CD4-positive, alpha-beta T cell treated with Interferon alpha-2 for 1 hour (primary cell): ENCODE measurements at regions not wholly inside any gene's neighbourhood (a gene's known extent, or its start where the extent isn't known, plus 50 kb on each side); places are given as distances from the start of the nearest gene placed in this dataset.

Experiments
- DNase-seq, 2 donors: peaks; one replicate each; pipeline ENCODE4 v3.0.0-alpha.2; 2020 to 2022

DNA sequence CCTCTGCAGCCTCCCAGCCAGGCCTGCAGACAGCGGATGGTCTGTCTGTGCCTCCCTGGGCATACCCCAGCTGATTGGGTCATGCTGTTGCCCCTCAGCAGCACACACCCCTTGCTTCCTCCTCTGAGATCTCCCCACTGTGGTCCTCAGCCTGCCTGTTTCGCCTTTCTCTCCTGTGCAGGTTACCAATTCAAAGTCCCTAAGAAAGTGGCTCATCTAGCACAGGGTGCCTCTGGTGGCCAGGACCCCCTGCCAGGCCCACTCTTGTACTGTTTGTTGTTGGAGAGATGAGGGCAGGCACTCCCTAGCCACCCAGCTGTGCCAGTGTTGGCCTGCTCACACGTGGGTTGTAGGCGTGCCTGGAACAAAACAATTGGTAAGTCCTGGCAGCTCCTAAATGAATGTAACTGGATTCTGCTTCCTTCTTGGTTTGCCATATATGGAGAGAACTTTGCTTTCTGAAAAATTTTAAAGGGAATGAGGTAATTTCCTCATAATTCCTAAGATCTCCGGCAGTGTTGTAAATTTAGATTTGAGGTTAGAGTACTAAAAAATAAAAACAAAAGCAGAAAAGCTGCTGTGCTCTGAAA, 213.2 kb upstream of the IL12A start:
- no peak for DNase-seq

DNA sequence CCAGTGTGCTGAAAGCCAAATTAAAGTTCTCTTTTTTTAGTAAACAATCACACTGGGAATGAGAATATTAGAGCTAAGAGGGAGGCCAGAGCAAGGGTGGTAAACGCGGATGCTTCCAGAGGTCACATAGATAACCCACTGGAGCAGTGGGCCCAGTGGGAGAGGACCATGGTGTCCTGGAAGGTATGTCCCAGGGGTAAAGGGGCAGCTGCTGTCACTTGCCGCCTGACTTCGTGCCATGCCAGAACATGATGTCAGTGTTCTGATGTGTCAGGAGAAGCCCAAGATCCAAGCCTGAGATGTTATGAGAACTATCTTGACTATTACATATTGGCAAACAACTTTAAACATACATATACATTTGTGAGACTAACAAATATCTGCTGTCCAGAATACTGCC, 211.9 kb upstream of the IL12A start:
- DNase-seq = no peak

DNA sequence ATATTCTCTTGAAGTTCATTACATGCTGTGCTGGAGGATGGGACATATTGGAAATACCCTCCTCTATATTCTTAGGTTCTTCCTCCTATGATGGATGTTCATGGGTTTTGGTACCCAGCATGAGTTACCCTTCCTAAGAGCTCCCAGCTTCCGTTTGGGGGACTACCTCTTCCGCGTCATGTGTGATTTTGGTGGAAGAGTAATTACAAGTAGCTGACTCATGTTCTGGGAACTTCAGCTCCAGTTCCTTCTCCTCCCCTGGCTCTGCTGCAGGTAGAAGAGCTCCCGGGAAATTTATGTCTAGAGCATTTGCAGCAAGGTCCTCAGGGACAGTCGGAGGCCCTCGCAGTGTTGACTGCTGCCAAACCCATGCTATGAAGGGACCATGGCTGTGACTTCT, 208.8 kb upstream of the IL12A start:
- no peak for DNase-seq

DNA sequence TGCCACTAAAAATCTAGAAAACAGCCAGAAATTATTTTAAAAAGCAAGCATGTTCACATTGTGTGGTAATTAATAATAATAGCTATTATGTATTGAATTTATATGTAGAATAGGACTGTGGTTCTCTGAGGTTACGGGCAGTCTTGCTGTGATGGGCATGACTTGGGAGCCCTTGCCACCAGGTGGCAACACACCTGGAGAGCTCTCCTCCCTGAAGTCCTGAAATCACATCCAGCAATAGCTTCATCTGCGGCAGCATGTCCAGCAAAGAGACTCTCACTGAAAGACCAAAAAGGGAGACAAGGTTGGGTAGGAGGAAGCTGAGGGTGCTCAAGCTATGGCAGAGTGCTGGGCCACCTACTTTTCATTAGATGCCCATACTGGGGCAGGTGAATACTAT, 206.8 kb upstream of the IL12A start:
- no peak for DNase-seq

DNA sequence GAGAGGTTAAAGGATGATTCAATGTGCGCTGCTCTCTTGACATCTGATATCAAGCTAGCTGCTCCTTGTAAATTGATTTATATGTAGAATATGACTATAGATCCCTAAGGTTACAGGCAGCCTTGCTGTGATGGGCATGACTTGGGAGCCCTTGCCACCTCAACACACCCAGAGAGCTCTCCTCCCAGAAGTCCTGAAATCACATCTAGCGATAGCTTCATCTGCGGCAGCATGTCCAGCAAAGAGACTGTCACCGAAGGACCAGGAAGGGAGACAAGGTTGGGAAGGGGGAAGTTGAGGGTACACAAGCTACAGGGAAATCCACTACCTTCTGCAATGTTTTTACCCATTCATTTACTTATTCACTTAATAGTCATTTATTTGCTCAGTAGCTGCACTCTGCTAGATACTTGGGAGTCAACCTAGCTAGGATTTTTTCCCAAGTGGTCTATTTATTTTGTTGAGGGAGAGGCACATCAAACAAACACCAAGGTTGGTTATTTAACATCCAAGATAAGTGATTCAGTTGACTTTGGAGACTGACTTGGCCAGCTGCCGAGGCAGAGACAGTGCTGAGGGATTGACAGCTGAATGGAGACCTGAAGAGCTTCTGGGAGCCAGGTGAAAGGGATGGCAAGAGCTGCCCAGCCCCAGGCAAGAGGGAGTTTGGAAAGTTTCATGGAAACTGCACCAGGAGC, 205.8 kb upstream of the IL12A start:
- no peak for DNase-seq

DNA sequence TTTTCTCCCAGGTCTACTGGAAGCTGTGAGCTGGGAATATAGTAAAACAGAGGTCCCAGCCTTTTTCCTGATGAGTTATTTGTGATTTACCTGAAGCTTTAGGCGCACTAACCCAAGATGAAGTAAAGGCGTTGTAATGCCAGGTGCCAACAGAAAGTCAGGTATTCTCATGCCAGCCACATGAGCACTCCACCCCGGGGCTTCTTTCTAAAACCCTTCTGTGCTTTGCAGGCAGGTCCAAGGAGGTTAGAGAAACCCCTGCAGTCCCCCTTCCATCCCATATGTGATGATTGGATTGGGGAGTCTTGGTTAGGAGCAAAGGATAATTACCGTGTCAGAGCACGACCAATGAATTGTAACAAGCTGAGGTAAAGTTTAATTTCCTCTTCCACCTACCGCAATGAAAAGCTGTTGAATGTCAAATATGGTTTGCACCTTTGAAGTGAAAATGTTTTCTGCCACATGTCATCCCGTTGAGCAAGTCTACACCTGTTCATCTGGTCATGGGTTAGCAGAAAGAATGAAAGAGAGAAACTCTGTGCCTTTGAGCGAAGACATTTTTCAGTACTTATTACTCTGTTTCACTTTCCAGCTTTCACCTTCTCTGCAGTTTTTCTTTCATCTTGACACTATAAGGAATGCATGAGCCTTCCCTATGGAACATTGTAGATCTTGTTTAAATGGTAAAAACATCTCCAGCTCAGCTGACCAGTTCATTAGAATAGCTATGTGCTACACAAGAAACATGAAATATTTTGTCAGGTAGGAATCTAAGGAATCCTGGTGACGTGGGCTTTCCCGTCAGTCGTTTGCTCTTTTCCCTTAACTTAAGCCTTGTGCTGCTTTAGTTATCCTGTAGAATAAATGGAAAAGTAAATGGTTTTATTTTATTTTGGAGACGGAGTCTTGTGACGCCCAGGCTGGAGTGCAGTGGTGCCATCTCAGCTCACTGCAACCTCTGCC, 204.6 kb upstream of the IL12A start:
- DNase-seq = no peak

DNA sequence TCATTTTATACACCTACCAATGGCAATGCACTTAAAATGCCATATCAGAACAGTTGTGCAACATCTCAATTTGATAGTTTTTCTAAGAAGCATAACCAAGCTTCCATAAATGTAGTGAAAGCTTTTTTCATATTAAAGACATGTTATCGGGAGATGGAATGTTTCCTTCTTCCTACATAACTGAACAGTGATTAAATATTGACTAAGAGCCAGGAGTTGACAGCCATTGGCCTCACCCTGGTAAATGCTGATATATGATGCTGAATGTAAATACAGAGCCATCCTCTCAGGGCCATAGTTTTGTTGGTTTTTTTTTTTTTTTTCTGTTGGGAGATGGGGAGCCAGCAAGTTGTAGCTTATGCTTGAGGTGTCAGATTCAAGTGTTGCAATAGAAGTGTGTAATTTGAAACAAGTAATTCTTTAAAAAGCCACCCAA, 203.3 kb upstream of the IL12A start:
- DNase-seq = no peak

DNA sequence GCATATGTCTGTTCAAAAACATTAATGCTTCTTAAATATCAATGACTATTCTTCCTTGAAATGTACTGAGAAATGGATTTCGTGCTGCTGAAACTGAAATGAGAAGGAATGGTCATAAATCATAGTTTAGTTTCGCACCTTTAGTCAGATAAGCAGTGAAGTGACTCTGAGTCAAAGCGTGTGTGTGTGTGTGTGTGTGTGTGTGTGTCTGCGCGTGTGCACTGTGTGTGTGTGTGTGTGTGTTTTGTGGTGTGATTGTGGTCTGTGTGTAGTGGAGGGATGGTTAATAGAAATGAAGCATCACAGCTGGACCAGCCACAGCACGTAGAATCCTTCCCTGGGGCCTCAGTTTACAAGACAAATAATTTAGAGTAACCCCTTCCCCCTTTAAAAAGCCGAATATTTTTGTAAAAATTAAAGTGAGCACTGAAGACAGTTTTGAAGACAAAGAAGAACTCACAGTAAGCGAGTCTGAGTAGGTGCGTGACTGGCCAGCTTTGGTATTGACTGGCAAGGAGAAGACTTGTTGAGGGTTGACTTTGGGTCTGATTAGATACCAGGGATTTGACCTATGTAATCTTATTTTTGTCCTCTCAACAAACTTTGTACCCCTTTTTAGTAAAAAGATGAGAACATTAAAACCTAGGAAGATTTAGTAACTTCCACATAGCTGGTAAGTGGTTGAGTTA, 202.0 kb upstream of the IL12A start:
- DNase-seq = no peak

DNA sequence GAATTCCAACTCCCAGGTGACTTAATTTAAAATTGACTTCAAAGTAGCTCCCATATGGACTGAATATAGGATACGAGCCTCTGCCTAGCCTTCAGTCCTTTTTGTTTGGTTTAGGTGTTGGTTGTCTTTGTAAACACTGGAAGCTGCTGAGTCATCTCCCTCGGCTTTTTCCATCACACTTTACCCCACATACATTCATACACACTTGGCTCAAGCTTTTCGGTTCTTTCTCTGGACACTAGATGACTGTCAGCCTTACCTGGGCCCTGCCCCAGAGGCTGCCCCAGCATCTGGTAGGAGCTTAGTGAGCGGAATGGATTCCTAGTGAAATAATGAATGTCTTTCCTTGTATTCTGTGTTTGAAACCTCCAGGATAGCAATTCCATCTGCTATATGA, 201.5 kb upstream of the IL12A start:
- no peak for DNase-seq

DNA sequence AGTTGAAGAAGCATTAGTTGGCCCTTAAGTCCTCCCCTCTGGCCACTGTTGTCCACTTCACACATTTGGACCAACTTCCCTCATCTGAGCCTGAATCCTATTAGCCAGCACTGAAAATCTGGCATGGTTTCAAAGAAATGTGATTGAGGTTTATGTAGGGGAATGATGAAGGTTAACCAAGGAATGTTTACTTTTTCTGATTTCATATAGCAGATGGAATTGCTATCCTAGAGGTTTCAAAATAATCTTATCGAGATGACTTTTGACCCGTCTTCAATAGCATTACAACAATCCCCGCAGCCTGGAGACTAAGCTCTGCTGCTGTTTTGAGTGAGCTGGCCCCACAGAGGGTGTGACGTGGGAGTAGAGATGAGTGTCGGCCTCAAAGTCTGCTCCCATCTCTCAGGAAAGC, 200.8 kb upstream of the IL12A start:
- DNase-seq = no peak

DNA sequence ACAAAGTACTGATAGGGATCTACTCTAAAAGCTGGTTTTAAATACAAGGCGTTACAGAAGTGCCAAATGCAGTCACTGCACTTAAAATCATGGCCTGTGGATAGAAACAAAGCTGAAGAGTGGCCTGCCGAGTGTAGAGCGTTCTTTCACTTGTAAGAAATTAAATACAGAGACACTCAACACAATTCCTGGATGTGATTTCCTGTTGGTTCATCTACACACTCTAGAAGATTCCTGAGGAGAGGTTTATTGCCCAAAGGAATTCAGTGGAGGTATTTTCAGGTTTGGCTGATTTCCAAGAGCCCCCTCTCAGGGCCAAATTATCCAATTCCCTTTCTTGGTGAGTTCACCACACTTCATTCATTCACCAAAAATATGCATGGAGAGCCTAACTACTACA, 200.3 kb upstream of the IL12A start:
- no peak for DNase-seq

DNA sequence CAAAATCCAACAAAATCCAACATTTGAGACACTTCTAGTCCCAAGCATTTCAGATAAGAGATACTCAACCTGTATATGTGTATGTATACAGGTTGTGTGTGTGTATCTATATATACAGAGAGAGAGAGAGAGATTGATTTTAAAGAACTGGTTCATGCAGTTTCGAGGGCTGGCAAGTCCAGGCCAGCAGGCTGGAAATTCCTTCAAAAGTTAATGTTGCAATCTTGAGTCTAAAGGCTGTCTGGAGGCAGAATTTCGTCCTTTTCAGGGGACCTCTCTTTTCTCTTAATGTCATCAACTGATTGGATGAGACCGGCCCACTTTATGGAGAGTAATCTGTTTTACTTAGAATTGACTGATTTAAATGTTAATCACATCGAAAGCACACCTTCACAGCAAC, 199.6 kb upstream of the IL12A start:
- DNase-seq = no peak

DNA sequence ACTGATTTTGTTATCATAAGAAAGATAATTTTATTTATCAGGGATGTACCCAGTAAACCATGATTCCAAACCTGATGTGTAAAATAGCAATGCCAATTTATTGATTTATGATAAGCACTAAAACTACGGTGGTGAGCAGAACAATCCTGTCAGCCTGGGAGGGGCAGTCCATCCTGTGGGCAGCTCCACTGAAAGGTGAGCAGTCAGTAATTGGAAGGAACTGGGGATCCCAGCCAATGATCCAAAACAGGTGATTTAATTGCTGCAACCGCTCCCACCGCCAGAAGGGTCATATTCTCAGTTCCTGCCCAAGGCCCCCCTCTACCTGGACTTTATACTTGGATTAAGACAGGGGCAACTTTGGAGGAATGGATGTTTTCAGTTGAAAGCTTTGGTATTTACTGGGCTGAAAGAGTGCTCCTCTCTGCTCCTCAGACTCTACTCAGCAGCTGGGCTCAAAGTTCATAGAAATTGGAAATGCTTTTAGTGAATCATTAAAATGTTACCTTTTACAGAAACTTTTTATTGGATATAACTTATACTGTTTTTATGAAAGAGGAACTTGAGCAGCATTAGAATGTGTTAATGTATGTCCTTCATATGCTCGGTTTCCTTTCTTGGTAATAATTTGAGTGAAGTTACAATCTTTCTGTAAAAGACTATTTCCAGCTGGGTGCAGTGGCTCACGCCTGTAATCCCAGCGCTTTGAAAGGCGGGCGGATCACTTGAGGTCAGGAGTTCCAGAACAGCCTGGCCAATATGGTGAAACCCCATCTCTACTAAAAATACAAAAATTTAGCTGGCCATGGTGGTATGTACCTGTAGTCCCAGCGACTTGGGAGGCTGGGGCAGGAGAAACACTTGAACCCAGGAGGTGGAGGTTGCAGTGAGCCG, 198.6 kb upstream of the IL12A start:
- DNase-seq = no peak

DNA sequence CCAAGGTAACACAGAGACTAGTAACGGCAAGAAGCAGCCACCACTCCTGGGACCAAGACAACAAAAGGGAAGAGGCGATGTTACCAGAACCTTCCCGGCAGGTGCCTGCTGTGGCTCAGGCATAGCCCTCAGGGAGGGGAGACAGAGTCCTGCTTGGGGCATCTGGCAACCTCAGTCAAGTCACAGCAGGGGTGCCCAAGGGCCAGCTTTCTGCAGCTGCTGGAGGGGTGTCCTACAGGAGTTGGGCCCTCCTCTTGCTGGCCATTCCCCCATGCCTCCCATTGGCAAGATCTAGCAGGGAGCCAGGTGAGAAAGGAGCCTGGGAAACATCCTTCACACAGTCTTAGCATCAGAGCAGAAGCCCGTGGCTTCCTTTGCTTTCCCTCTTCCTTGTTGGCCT, 197.3 kb upstream of the IL12A start:
- no peak for DNase-seq

DNA sequence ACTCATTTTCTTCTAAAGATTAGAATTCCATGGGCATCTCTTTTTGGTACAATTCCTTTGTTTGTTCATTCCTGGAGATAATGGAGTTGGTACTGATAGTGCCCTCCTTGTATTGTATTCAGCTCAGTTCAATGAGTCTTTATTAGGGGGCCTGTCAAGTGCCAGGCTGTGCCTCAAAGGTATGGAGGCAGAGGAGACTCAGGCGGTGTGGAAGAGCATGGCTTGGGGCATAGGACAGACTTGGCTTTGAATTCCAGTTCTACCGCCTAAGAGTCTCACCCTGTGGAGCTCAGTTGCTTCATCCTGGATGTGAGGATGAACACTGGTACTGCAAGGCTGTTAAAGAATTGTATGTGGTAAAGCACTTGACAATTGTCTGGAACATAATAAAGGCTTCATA, 196.6 kb upstream of the IL12A start:
- DNase-seq = no peak

DNA sequence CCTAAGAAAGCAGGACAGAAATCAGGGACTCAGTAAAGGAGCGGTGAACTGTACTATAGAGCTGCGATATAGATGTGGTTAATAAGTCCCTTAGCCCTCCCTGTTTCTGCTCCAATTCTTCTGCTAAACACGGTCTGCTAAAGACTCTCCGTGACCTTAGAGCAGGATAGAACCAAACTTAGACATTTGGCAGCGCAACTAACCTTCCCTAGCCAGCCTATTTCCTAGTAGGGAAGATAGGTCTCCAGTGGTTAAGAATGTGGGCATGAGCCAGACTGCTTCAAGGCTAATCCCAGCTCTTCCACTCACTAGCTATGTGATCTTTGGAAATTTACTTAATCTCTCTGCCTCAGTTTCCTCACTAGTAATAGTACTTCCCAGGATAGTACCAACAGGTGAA, 193.6 kb upstream of the IL12A start:
- DNase-seq = no peak

DNA sequence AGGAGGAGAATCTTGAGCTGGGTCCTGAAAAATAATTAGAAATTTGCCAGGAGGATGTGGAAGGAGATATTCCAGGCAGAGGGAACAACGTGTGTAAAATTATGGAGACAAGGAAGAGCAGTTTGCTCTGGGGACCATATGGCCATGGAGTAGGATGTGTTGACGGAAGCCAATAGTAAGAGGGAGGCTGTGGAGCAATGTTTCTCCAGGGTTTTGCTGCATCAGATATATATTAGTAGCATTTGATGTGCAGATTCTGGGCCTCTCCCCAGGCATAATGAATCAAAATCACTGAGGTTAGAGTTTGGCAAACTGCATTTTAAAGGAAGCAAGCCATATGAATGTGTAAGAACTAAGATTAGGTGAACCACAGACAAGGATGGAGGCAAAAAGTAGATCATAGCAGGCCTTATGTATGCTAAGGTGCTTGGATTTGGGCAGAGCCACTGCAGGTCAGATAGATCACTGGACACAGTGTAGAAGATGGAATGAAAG, 192.9 kb upstream of the IL12A start:
- DNase-seq = no peak

DNA sequence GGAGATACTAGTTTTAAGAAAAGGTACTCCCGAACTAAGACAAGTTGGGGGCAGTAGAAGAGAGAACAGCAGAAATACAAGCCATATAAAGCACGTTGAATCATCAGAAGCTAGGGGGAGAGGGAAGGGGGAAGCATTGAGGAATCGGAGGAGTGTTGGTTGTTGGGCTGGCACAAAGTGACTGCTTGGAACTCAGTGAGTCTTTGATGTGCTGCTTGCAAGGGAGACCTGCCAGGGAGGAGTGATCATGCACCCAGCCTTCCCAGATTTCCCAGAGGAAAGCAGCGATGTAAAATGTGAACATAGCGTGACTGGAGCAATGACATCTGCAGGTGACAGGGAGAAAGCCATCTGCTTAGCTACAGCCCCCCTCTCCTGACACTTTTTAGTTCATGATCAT, 192.4 kb upstream of the IL12A start:
- no peak for DNase-seq

DNA sequence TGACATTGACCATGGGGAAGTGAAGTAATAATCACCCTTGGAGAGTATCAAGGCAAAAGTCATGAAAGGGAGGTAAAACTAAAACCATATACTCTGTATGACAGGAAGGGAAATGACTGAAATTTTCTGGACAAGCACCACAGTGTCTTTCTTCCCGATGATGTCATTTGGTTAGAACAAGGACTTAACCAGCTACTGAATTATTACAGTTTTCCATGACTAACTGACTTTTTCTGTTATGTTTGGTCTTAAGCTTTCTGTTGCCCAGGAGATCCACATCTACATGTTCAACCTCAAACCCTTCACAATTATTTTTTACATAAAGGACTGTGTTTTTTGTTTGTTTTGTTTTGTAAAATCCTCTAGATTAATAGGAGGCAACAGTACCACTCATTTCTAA, 191.9 kb upstream of the IL12A start:
- DNase-seq = no peak

DNA sequence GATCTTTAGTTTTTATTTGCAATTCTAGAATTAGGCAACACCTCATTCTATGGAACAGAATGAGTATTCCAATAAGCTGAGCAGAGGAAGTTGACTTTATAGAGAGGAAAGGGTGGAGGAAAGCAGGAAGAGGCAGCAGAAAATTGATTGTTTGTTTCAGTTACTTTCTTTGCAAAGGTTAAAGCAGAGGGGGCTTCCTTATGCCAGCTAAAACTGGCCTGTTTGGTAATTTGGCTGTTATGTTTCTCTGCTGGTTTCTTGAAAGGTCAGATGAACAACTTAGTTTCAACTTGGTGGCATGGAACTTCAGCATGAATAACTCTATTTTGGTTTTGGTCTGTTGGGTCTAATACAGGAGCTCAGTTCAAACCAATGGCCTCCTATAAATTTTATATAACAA, 190.9 kb upstream of the IL12A start:
- no peak for DNase-seq

DNA sequence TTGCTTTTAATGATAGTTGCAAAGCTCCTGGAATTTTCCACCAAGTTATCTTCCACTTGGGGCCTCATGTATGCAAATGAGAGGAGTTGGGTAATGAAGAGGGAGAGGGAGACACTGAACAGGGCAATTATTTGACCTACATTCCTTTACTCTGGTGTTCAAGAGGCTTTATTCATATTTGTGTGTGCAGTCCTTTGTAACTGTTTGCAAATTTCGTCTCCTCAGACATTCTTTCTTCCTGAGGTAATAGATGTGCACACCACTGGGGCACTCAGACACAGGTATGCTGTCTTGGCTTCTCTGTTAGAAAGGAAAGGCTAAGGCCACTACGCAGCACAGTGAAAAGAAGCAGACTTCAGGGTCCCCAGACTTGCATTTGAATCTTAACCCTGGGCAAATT, 189.7 kb upstream of the IL12A start:
- DNase-seq = no peak
